Sigmoid colon (tissue), 6 donors: ENCODE measurements at regions not wholly inside any gene's neighbourhood (a gene's known extent, or its start where the extent isn't known, plus 50 kb on each side); places are given as distances from the start of the nearest gene placed in this dataset.

Source experiments
- DNase-seq: peaks from one replicate; pipeline ENCODE4 v3.0.0-alpha.2; 2019
- H3K27ac ChIP-seq, 4 donors: fragments of 200-600 bp; sonication (generic); one replicate each; pipeline ENCODE4 v1.5.1; 2016 to 2019; ENCODE audit warnings: mild to moderate bottlenecking in 1 of 4
- H3K27me3 ChIP-seq, 3 donors: fragments of 200-600 bp; sonication (generic); one replicate each; pipeline ENCODE4 v1.5.1; 2019; ENCODE audit warnings: mild to moderate bottlenecking in 1 of 3
- H3K36me3 ChIP-seq, 4 donors: fragments of 200-600 bp; sonication (generic); one replicate each; pipeline ENCODE4 v1.5.1; 2016 to 2019
- H3K4me1 ChIP-seq, 4 donors: fragments of 200-600 bp; sonication (generic); one replicate each; pipeline ENCODE4 v1.5.1; 2017 to 2019
- H3K4me3 ChIP-seq, 4 donors: fragments of 200-600 bp; sonication (generic); one replicate each; pipeline ENCODE4 v1.5.1; 2017 to 2019; ENCODE audit warnings: mild to moderate bottlenecking in 2 of 4, moderate library complexity in 1 of 4
- H3K9me3 ChIP-seq, 4 donors: fragments of 200-600 bp in 3 of 4; sonication (generic) in 3 of 4; one replicate each; pipeline versions ENCODE4 v1.5.1 to v1.6.1; 2013 to 2019
- CTCF ChIP-seq, 4 experiments: fragments of 450-650 bp in 3 of 4; fragments of 200-600 bp in 1 of 4; IDR thresholded peaks; one replicate each; pipeline ENCODE4 v1.5.1; 2016 to 2019; ENCODE audit warnings: antibody characterized with exemption in 4 of 4, mild to moderate bottlenecking in 3 of 4, moderate library complexity in 2 of 4
- EP300 ChIP-seq, 4 donors: sonication (generic); formaldehyde crosslinking; IDR thresholded peaks; one replicate each; pipeline ENCODE4 v1.6.1; 2017; ENCODE audit warnings: antibody characterized with exemption in 4 of 4
- POLR2A ChIP-seq, 2 donors: fragments of 450-650 bp; IDR thresholded peaks; one replicate each; pipeline ENCODE4 v1.6.1; 2016; ENCODE audit warnings: antibody characterized with exemption in 2 of 2, mild to moderate bottlenecking in 2 of 2, moderate library complexity in 2 of 2
- POLR2AphosphoS5 ChIP-seq, 4 donors: sonication (generic); formaldehyde crosslinking; IDR thresholded peaks; one replicate each; pipeline ENCODE4 v1.6.1; 2017; ENCODE audit warnings: antibody characterized with exemption in 4 of 4
- WGBS, 2 donors: extraction: QIAGEN DNeasy Blood & Tissue Kit; methylation state at CpG; one replicate each; pipeline ENCODE4 v1.1.7; 2013; 5-methylcytosine and 5-hydroxymethylcytosine counted together
- intact Hi-C: fragments of 100-400 bp; cut with DNase I; formaldehyde crosslinking; loops from one replicate; pipeline ENCODE4 v1.15.1; 2023
- donor health status: healthy with polysubstance abuse.
- donor health status: healthy.

- DNase-seq: no peak
- Histone ChIP-seq H3K9me3 (no peaks in the 10 kb centered on the region), H3K27me3 (peaks cover 0 to 8% (median 0%) of the 10 kb centered on the region in 3 donors), H3K36me3 (no peaks in the 10 kb centered on the region), H3K4me3 (no peak overlapping the region), H3K27ac (no peak overlapping the region), H3K4me1 (no peaks in the 10 kb centered on the region)
- TF ChIP-seq EP300 (IDR thresholded peaks at IDR 0.05): no peak
- no peak for TF ChIP-seq POLR2AphosphoS5 (IDR thresholded peaks at IDR 0.05)
- 74 to 79% methylated on average over 2 of the region's 2 CpGs for WGBS, 2 donors
- intact Hi-C loops: no loop called here
These were observed 212.1 kb upstream of the GHITM start for GRCh38 chr10:83927166-83927565.

- intact Hi-C loops: no loop called here
- TF ChIP-seq POLR2A (IDR thresholded peaks at IDR 0.05): no peak
- TF ChIP-seq POLR2AphosphoS5 (IDR thresholded peaks at IDR 0.05): no peak
- TF ChIP-seq CTCF (IDR thresholded peaks at IDR 0.05): no peak
- no peak for TF ChIP-seq EP300 (IDR thresholded peaks at IDR 0.05)
- H3K9me3 ChIP-seq: no peaks in the 10 kb centered on the region
- no peaks in the 10 kb centered on the region for H3K4me1 ChIP-seq
- no peak for DNase-seq
- peaks cover 0 to under 1% (median 0%) of the 10 kb centered on the region in 3 donors for H3K27me3 ChIP-seq
- WGBS, 2 donors: 65 to 67% methylated on average over 3 of the region's 3 CpGs
- no peak overlapping the region for H3K4me3 ChIP-seq
- H3K27ac ChIP-seq: no peak overlapping the region
- no peaks in the 10 kb centered on the region for H3K36me3 ChIP-seq
These were observed 209.9 kb upstream of the GHITM start for GRCh38 chr10:83929399-83929798.

- TF ChIP-seq EP300 (IDR thresholded peaks at IDR 0.05): no peak
- no peak for TF ChIP-seq CTCF (IDR thresholded peaks at IDR 0.05)
- no peak for TF ChIP-seq POLR2AphosphoS5 (IDR thresholded peaks at IDR 0.05)
- no peak for TF ChIP-seq POLR2A (IDR thresholded peaks at IDR 0.05)
- Histone ChIP-seq H3K4me3 (no peak overlapping the region), H3K9me3 (no peaks in the 10 kb centered on the region), H3K27ac (no peak overlapping the region), H3K27me3 (no peaks in the 10 kb centered on the region), H3K4me1 (no peaks in the 10 kb centered on the region), H3K36me3 (no peaks in the 10 kb centered on the region)
- no peak for DNase-seq
- intact Hi-C loops: no loop called here
- 81 to 82% methylated on average over 3 of the region's 3 CpGs for WGBS, 2 donors
These were observed 207.6 kb upstream of the GHITM start for GRCh38 chr10:83931669-83932068.

- Histone ChIP-seq H3K27ac (no peak overlapping the region), H3K36me3 (no peaks in the 10 kb centered on the region), H3K4me1 (no peaks in the 10 kb centered on the region), H3K27me3 (no peaks in the 10 kb centered on the region), H3K4me3 (no peak overlapping the region), H3K9me3 (no peaks in the 10 kb centered on the region)
- TF ChIP-seq POLR2A (IDR thresholded peaks at IDR 0.05): no peak
- TF ChIP-seq EP300 (IDR thresholded peaks at IDR 0.05): no peak
- no peak for TF ChIP-seq CTCF (IDR thresholded peaks at IDR 0.05)
- TF ChIP-seq POLR2AphosphoS5 (IDR thresholded peaks at IDR 0.05): no peak
- DNase-seq: no peak
- 91 to 94% methylated on average over 2 of the region's 2 CpGs for WGBS, 2 donors
- intact Hi-C loops: no loop called here
These were observed 207.1 kb upstream of the GHITM start for GRCh38 chr10:83932245-83932644.

GRCh38 chr10:83934062-83934461 lies 205.2 kb upstream of the GHITM start:
- TF ChIP-seq EP300 (IDR thresholded peaks at IDR 0.05) (no peak), POLR2AphosphoS5 (IDR thresholded peaks at IDR 0.05) (no peak), CTCF (IDR thresholded peaks at IDR 0.05) (no peak), POLR2A (IDR thresholded peaks at IDR 0.05) (no peak)
- DNase-seq: no peak
- Histone ChIP-seq H3K27me3 (no peaks in the 10 kb centered on the region), H3K4me1 (no peaks in the 10 kb centered on the region), H3K27ac (no peak overlapping the region), H3K4me3 (no peak overlapping the region), H3K36me3 (no peaks in the 10 kb centered on the region), H3K9me3 (no peaks in the 10 kb centered on the region)
- 85 to 94% methylated on average over 3 of the region's 3 CpGs for WGBS, 2 donors
- intact Hi-C loops: no loop called here
